ENCODE measurements at regions not wholly inside any gene's neighbourhood (a gene's known extent, or its start where the extent isn't known, plus 50 kb on each side); places are given as distances from the start of the nearest gene placed in this dataset.

GRCh38 chr13:108034909-108035410 lies 180.4 kb downstream of the LIG4 start:
- H4K20me1 ChIP-seq (ENCODE audit: control insufficient read depth, insufficient read depth, insufficient read length): no peaks in the 10 kb centered on the region
- H2AFZ ChIP-seq (ENCODE audit: low read length): no peak overlapping the region
- H3K23ac ChIP-seq (ENCODE audit: insufficient read length, low read depth, low read length): no peak overlapping the region
- H4K5ac ChIP-seq (ENCODE audit: insufficient read length, low read depth, low read length): no peak overlapping the region
- no peaks in the 10 kb centered on the region for H3K27me3 Mint-ChIP-seq (ENCODE audit: low read depth)
- H4K91ac ChIP-seq (ENCODE audit: insufficient read length, low read depth, low read length): no peak overlapping the region
- H3K4me2 ChIP-seq (ENCODE audit: insufficient read depth, insufficient read length, low read length): no peak overlapping the region
- H3K79me1 ChIP-seq (ENCODE audit: insufficient read depth, low read depth, low read length, poor library complexity, severe bottlenecking): no peaks in the 10 kb centered on the region
- no peak overlapping the region for H3K18ac ChIP-seq (ENCODE audit: insufficient read length, low read depth, low read length)
- peaks cover 17 to 22% of the 10 kb centered on the region in 2 experiments for H3K4me1 Mint-ChIP-seq
- H3K27me3 ChIP-seq (ENCODE audit: insufficient read depth, low read length): no peaks in the 10 kb centered on the region
- H2BK12ac ChIP-seq (ENCODE audit: insufficient read length, low read depth, low read length): no peak overlapping the region
- H3K23me2 ChIP-seq (ENCODE audit: insufficient read length, low read depth, low read length, poor library complexity, severe bottlenecking): no peaks in the 10 kb centered on the region
- H3K4ac ChIP-seq (ENCODE audit: low read depth, low read length): no peak overlapping the region
- no peaks in the 10 kb centered on the region for H3K79me2 ChIP-seq (ENCODE audit: insufficient read depth, low read length)
- H3K27ac ChIP-seq (ENCODE audit: insufficient read length, low read depth, low read length): no peak overlapping the region
- no peak overlapping the region for H3K14ac ChIP-seq (ENCODE audit: insufficient read depth, low read length)
- H3K27ac Mint-ChIP-seq: peak overlapping the region in 1 of 3 experiments; percentile 36; a peak in 2 of 7 replicates
- H2BK15ac ChIP-seq (ENCODE audit: low read depth, low read length): no peak overlapping the region
- no peak overlapping the region for H2BK20ac ChIP-seq (ENCODE audit: low read depth, low read length, poor library complexity, severe bottlenecking)
- H3K36me3 Mint-ChIP-seq (ENCODE audit: insufficient read depth in 1 of 3, low read depth in 3 of 3): no peaks in the 10 kb centered on the region
- no peak overlapping the region for H3K56ac ChIP-seq (ENCODE audit: insufficient read length, low read depth, low read length)
- no peak overlapping the region for H4K8ac ChIP-seq (replicated peaks; ENCODE audit: insufficient read length, low read depth, low read length)
- no peaks in the 10 kb centered on the region; a peak in 1 of 5 replicates for H3K9me3 Mint-ChIP-seq
- no peak overlapping the region for H2BK5ac ChIP-seq (ENCODE audit: insufficient read length, low read length)
- WGBS (ENCODE audit: extremely low coverage, insufficient read length, low lambda C conversion rate): no CpG with 5 or more reads among the region's 5 CpGs
- DNase-seq: no peak
- TF ChIP-seq CTCF (conservative IDR thresholded peaks at IDR 0.05): no peak
- H3T11ph ChIP-seq (ENCODE audit: low read length): no peak overlapping the region
- no peaks in the 10 kb centered on the region for H3K9me3 ChIP-seq (ENCODE audit: control insufficient read depth, low read depth, low read length)
- H3K4me3 Mint-ChIP-seq: no peak overlapping the region
- H3K9ac ChIP-seq (ENCODE audit: extremely low read depth, insufficient read length, low read length): no peak overlapping the region
- no peak overlapping the region for H2BK120ac ChIP-seq (ENCODE audit: low read depth, low read length, poor library complexity, severe bottlenecking)
- H3K4me1 ChIP-seq (ENCODE audit: insufficient read depth, low read length): peaks cover 2% of the 10 kb centered on the region; the same call in 1 of the 2 replicates
- H2AK5ac ChIP-seq (ENCODE audit: insufficient read length, low read length): no peak overlapping the region

Data from H9 (cell line).